ENCODE measurements at regions not wholly inside any gene's neighbourhood (a gene's known extent, or its start where the extent isn't known, plus 50 kb on each side); places are given as distances from the start of the nearest gene placed in this dataset.

DNA sequence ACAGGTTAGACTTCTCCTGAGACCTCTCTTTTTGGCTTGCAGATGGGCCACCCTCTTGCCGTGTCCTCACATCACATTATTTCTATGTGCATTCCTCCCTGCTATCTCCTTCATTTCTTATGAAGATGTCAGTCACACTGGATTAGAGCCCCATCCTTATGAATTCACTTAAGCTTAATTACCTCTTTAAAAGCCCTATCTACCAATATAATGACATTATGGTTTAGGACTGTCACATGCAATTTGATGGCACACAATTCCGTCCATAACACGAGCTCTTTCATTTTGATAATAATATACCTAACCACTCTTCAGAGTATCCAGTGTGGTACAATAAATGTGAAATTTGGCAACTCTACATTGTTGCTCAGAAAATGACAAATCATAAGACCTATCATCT, 1037.3 kb downstream of the DIAPH3 start:
- TF ChIP-seq EP300 (IDR thresholded peaks at IDR 0.05) (no peak), POLR2A (IDR thresholded peaks at IDR 0.05) (no peak), POLR2AphosphoS5 (IDR thresholded peaks at IDR 0.05) (no peak)
- TF ChIP-seq, protein P1, sequence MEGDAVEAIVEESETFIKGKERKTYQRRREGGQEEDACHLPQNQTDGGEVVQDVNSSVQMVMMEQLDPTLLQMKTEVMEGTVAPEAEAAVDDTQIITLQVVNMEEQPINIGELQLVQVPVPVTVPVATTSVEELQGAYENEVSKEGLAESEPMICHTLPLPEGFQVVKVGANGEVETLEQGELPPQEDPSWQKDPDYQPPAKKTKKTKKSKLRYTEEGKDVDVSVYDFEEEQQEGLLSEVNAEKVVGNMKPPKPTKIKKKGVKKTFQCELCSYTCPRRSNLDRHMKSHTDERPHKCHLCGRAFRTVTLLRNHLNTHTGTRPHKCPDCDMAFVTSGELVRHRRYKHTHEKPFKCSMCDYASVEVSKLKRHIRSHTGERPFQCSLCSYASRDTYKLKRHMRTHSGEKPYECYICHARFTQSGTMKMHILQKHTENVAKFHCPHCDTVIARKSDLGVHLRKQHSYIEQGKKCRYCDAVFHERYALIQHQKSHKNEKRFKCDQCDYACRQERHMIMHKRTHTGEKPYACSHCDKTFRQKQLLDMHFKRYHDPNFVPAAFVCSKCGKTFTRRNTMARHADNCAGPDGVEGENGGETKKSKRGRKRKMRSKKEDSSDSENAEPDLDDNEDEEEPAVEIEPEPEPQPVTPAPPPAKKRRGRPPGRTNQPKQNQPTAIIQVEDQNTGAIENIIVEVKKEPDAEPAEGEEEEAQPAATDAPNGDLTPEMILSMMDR (IDR thresholded peaks at IDR 0.05) = no peak

Measured in sigmoid colon (tissue), 4 donors.